OCI-LY7 (cell line): ENCODE measurements at regions not wholly inside any gene's neighbourhood (a gene's known extent, or its start where the extent isn't known, plus 50 kb on each side); places are given as distances from the start of the nearest gene placed in this dataset.
A peak's percentile ranks its signal among the peaks of the same experiment; 100 is the strongest.

Experiments
- BruUV-seq: library from RNA; stranded (reverse); fragments of 400-500 nt; replicated peaks from 2 replicates; lab custom pipeline; 2021; lab: Mats Ljungman, UMichigan
- CTCF ChIA-PET: fragments of 300-600 bp; sonication (Branson Sonifier 250); formaldehyde crosslinking; loops from one replicate; lab custom pipeline; 2022; ENCODE audit warnings: antibody characterized with exemption; ENCODE audit not compliant: unreplicated experiment; lab: Charles Lee
- POLR2A ChIA-PET: fragments of 300-600 bp; sonication (Branson Sonifier 250); formaldehyde crosslinking; loops from one replicate; lab custom pipeline; 2022; ENCODE audit warnings: antibody characterized with exemption; lab: Charles Lee
- DNase-seq: peaks from one replicate; pipeline ENCODE4 v3.0.0-alpha.2; 2015; ENCODE audit warnings: low spot score
- H2AFZ ChIP-seq: fragments of 200-600 bp; sonication (generic), shearing (Covaris generic); 2 replicates; pipeline ENCODE4 v1.6.1; 2014; ENCODE audit warnings: mild to moderate bottlenecking, antibody characterized with exemption, low read length, moderate library complexity
- H3K27ac ChIP-seq: fragments of 200-600 bp; sonication (generic); 2 replicates; pipeline ENCODE4 v1.5.1; 2014; ENCODE audit warnings: mixed run types, low read depth, mild to moderate bottlenecking, moderate library complexity, low read length, inconsistent platforms; ENCODE audit not compliant: poor library complexity, severe bottlenecking
- H3K36me3 ChIP-seq: fragments of 200-600 bp; sonication (generic); 2 replicates; pipeline ENCODE4 v1.6.1; 2014; ENCODE audit warnings: mild to moderate bottlenecking, antibody characterized with exemption, low read length, moderate library complexity, mixed read lengths; ENCODE audit not compliant: insufficient read depth
- H3K4me1 ChIP-seq: fragments of 200-600 bp; sonication (generic); 2 replicates; pipeline ENCODE4 v1.5.1; 2014; ENCODE audit warnings: mild to moderate bottlenecking, low read length; ENCODE audit not compliant: insufficient read depth, poor library complexity, severe bottlenecking
- H3K4me2 ChIP-seq: fragments of 200-600 bp; sonication (generic); 2 replicates; pipeline ENCODE4 v1.6.1; 2014; ENCODE audit warnings: mild to moderate bottlenecking, low read length
- H3K4me3 ChIP-seq: fragments of 200-600 bp; sonication (generic); 2 replicates; pipeline ENCODE4 v1.5.1; 2014; ENCODE audit warnings: mild to moderate bottlenecking, low read depth, low read length; ENCODE audit not compliant: poor library complexity, severe bottlenecking
- H3K79me2 ChIP-seq: fragments of 200-600 bp; sonication (generic); 2 replicates; pipeline ENCODE4 v1.6.1; 2016; ENCODE audit warnings: low read depth, mild to moderate bottlenecking, low read length, moderate library complexity, mixed read lengths; ENCODE audit not compliant: insufficient read depth
- H3K9me2 ChIP-seq: fragments of 200-600 bp; sonication (generic); 2 replicates; pipeline ENCODE4 v1.6.1; 2016; ENCODE audit warnings: mild to moderate bottlenecking, low read length, mixed read lengths; ENCODE audit not compliant: insufficient read depth
- H3K9me3 ChIP-seq: fragments of 200-600 bp; sonication (generic); 2 replicates; pipeline ENCODE4 v1.6.1; 2014; ENCODE audit warnings: mild to moderate bottlenecking, mixed run types, low read length, mixed read lengths
- H4K20me1 ChIP-seq: fragments of 200-600 bp; sonication (generic); 2 replicates; pipeline ENCODE4 v1.6.1; 2014; ENCODE audit warnings: mild to moderate bottlenecking, antibody characterized with exemption, low read length, moderate library complexity, mixed read lengths; ENCODE audit not compliant: insufficient read depth
- CTCF ChIP-seq: fragments of 200-600 bp; sonication (generic); conservative IDR thresholded peaks from 2 replicates; pipeline ENCODE4 v1.5.1; 2014; ENCODE audit warnings: mild to moderate bottlenecking, antibody characterized with exemption, low read length, moderate library complexity, mixed read lengths
- EZH2phosphoT487 ChIP-seq: fragments of 200-600 bp; sonication (generic); IDR thresholded peaks from 2 replicates; pipeline ENCODE4 v1.6.1; 2018; ENCODE audit warnings: low read depth, borderline replicate concordance, mild to moderate bottlenecking, mixed run types, antibody characterized with exemption, low read length, moderate library complexity, mixed read lengths
- intact Hi-C: fragments of 100-400 bp; cut with micrococcal nuclease; formaldehyde crosslinking; loops from one replicate; pipeline ENCODE4 v1.10.0; 2022; ENCODE audit not compliant: unreplicated experiment

- CTCF ChIA-PET: interaction anchor here (1.3 kb wide), 1 partner anchor 68 kb away, joined by 3 read pairs; no protein-coding TSS in a partner anchor
- Histone ChIP-seq H3K4me2 (peak overlapping the region; percentile 31; the same call in 1 of the 2 replicates), H3K27ac (peak overlapping the region; percentile 65), H3K79me2 (no peaks in the 10 kb centered on the region; the same call in 1 of the 2 replicates), H3K9me3 (no peaks in the 10 kb centered on the region), H3K9me2 (no peaks in the 10 kb centered on the region), H4K20me1 (no peaks in the 10 kb centered on the region), H3K4me1 (peaks cover 76% of the 10 kb centered on the region), H3K36me3 (no peaks in the 10 kb centered on the region), H2AFZ (no peak overlapping the region), H3K4me3 (no peak overlapping the region)
- no peak for DNase-seq
- intact Hi-C loops: no loop called here
- POLR2A ChIA-PET: interaction anchor here (0.6 to 6.8 kb wide), 5 partner anchors 13 to 24 kb away, joined by 3 to 73 read pairs (median 3); no protein-coding TSS in a partner anchor
- no TSS peak for BruUV-seq
- TF ChIP-seq CTCF (no peak), EZH2phosphoT487 (no peak)
Observed at GRCh38 chr17:77426676-77427386, 286.1 kb downstream of the SEC14L1 start.

- Histone ChIP-seq H3K27ac (peak overlapping the region; percentile 65), H3K36me3 (no peaks in the 10 kb centered on the region), H3K4me1 (peaks cover 82% of the 10 kb centered on the region), H3K4me3 (no peak overlapping the region), H2AFZ (no peak overlapping the region), H3K4me2 (peak overlapping the region; percentile 74; the same call in 1 of the 2 replicates), H4K20me1 (no peaks in the 10 kb centered on the region), H3K9me3 (no peaks in the 10 kb centered on the region), H3K9me2 (no peaks in the 10 kb centered on the region), H3K79me2 (no peaks in the 10 kb centered on the region; the same call in 1 of the 2 replicates)
- CTCF ChIA-PET: interaction anchor here (0.6 to 1.3 kb wide), 3 partner anchors 29 to 1179 kb away, joined by 3 read pairs; no protein-coding TSS in a partner anchor
- no TSS peak for BruUV-seq
- DNase-seq: no peak
- POLR2A ChIA-PET: interaction anchor here (0.8 to 6.8 kb wide), 8 partner anchors 12 to 32 kb away, joined by 3 to 73 read pairs (median 6); no protein-coding TSS in a partner anchor
- TF ChIP-seq EZH2phosphoT487 (no peak), CTCF (no peak)
- intact Hi-C loops: no loop called here
Observed at GRCh38 chr17:77427391-77427991, 286.7 kb downstream of the SEC14L1 start.
